Endothelial cell (in vitro differentiated cells): ENCODE measurements at regions not wholly inside any gene's neighbourhood (a gene's known extent, or its start where the extent isn't known, plus 50 kb on each side); places are given as distances from the start of the nearest gene placed in this dataset.

Experiments
- DNase-seq: peaks from one replicate; pipeline ENCODE4 v3.0.0; 2021; ENCODE audit warnings: low spot score
- H3K27ac Mint-ChIP-seq: one replicate; pipeline ENCODE4 v1.8.0; 2021; ENCODE audit warnings: mixed read lengths, inconsistent platforms; ENCODE audit not compliant: unreplicated experiment
- H3K27me3 Mint-ChIP-seq: one replicate; pipeline ENCODE4 v1.8.0; 2021; ENCODE audit warnings: mild to moderate bottlenecking, moderate library complexity, mixed read lengths, inconsistent platforms; ENCODE audit not compliant: unreplicated experiment
- H3K36me3 Mint-ChIP-seq: one replicate; pipeline ENCODE4 v1.8.0; 2021; ENCODE audit warnings: mild to moderate bottlenecking, low read depth, mixed read lengths, inconsistent platforms; ENCODE audit not compliant: unreplicated experiment
- H3K4me1 Mint-ChIP-seq: one replicate; pipeline ENCODE4 v1.8.0; 2021; ENCODE audit warnings: mild to moderate bottlenecking, mixed read lengths, inconsistent platforms; ENCODE audit not compliant: unreplicated experiment
- H3K4me3 Mint-ChIP-seq: one replicate; pipeline ENCODE4 v1.8.0; 2021; ENCODE audit warnings: mild to moderate bottlenecking, mixed read lengths, inconsistent platforms; ENCODE audit not compliant: unreplicated experiment
- H3K9me3 Mint-ChIP-seq: one replicate; pipeline ENCODE4 v1.8.0; 2021; ENCODE audit warnings: mixed read lengths, inconsistent platforms; ENCODE audit not compliant: unreplicated experiment
- TF ChIP-seq, protein P1 (sequence below): fragments of 200-600 bp; sonication (generic); IDR thresholded peaks from one replicate; pipeline ENCODE4 v1.5.0; 2021; ENCODE audit warnings: antibody characterized with exemption; ENCODE audit not compliant: unreplicated experiment

DNA sequence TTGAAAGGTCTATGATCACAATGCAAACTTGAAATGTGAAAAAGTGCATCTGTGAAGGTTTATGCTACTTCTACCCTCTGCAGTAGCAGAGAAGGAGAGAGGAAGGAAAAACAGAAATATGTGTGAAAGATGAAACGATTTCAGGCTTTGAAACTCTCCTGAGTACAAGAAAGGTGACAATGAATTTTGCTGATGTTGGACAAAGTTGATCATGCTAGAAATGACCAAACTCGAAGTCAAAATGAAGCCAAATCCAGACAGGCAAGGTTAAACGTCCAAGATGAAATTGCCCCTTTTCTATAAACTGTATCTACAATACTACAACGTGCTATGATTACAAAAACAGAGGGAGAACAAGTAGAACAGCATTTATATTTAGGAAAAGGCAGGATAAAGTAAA, 67.0 kb upstream of the C7orf33 start:
- TF ChIP-seq, protein P1, sequence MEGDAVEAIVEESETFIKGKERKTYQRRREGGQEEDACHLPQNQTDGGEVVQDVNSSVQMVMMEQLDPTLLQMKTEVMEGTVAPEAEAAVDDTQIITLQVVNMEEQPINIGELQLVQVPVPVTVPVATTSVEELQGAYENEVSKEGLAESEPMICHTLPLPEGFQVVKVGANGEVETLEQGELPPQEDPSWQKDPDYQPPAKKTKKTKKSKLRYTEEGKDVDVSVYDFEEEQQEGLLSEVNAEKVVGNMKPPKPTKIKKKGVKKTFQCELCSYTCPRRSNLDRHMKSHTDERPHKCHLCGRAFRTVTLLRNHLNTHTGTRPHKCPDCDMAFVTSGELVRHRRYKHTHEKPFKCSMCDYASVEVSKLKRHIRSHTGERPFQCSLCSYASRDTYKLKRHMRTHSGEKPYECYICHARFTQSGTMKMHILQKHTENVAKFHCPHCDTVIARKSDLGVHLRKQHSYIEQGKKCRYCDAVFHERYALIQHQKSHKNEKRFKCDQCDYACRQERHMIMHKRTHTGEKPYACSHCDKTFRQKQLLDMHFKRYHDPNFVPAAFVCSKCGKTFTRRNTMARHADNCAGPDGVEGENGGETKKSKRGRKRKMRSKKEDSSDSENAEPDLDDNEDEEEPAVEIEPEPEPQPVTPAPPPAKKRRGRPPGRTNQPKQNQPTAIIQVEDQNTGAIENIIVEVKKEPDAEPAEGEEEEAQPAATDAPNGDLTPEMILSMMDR, result no peak
- Mint-ChIP-seq H3K27ac (no peak overlapping the region), H3K9me3 (no peaks in the 10 kb centered on the region), H3K4me1 (peaks cover 9% of the 10 kb centered on the region), H3K4me3 (no peak overlapping the region), H3K36me3 (no peaks in the 10 kb centered on the region), H3K27me3 (peaks cover 3% of the 10 kb centered on the region)
- no peak for DNase-seq

DNA sequence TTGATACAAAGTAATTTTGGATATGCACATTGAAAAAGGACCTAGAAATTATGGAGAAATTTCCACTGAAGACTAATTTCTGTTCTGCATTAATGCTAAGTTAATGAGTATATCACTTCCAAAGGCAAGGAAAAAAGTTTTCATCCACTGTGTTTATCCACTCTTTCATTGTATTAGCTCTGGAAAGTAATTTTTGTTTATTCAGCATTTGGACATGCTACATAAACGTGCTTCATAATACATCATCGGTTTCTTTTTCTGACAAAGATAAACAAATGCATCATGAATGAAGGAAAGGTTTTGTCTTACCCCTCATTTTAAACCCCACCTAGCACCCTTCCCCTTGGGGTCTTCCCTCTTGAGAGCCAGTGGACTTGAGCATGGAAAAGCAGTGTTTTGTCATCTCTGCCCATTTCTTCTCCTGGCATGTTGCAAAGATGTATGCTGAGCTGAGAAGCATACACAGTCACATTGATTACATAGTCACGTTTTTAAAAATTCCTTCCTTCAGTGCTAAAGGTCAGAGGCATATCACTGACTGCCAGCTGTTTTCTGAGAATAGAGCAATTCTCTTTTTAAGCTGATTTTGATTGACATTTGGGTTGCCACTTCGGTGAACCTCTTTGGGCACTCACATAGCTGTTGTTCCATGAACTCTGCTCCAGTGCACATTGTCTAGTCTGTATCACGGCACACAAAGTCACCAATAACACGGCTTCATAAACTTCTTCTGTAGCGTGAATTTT, 65.9 kb upstream of the C7orf33 start:
- H3K27me3 Mint-ChIP-seq, result peaks cover 3% of the 10 kb centered on the region
- TF ChIP-seq, protein P1, result no peak
- no peak overlapping the region for H3K4me3 Mint-ChIP-seq
- H3K36me3 Mint-ChIP-seq, result no peaks in the 10 kb centered on the region
- no peak for DNase-seq
- no peak overlapping the region for H3K27ac Mint-ChIP-seq
- peaks cover 9% of the 10 kb centered on the region for H3K4me1 Mint-ChIP-seq
- no peaks in the 10 kb centered on the region for H3K9me3 Mint-ChIP-seq

GRCh38 chr7:148527717-148528168, 62.8 kb upstream of the C7orf33 start:
- peak; percentile 83 for DNase-seq
- Mint-ChIP-seq H3K27me3 (peaks cover 2% of the 10 kb centered on the region), H3K4me1 (no peaks in the 10 kb centered on the region), H3K4me3 (no peak overlapping the region), H3K9me3 (no peaks in the 10 kb centered on the region), H3K27ac (no peak overlapping the region), H3K36me3 (no peaks in the 10 kb centered on the region)
- TF ChIP-seq, protein P1, result peak; percentile 69

DNA sequence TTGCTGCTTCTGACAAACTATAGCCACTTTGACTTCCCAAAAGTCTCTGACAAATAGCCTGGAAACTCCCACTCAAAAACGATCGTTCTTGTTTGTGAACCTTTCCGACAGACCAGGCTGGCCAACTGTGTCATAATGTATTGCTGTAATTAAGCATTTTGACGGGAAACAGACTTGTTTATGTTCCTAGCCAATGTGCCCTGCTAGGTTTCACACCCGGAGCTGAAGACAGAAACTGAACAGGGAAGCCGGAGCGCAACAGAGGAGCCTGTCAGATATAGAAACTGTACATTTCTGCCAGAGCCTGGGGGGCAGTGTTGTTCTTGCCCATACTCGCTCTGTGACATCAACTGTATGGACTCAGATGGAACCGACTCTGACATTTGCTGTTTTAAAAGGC, 55.3 kb upstream of the C7orf33 start:
- TF ChIP-seq, protein P1, result no peak
- DNase-seq, result no peak
- Mint-ChIP-seq H3K27ac (no peak overlapping the region), H3K4me1 (no peaks in the 10 kb centered on the region), H3K9me3 (no peaks in the 10 kb centered on the region), H3K36me3 (no peaks in the 10 kb centered on the region), H3K27me3 (no peaks in the 10 kb centered on the region), H3K4me3 (no peak overlapping the region)

- TF ChIP-seq, protein P1, result no peak
- no peaks in the 10 kb centered on the region for H3K9me3 Mint-ChIP-seq
- DNase-seq, result no peak
- no peaks in the 10 kb centered on the region for H3K36me3 Mint-ChIP-seq
- no peaks in the 10 kb centered on the region for H3K27me3 Mint-ChIP-seq
- H3K4me3 Mint-ChIP-seq, result no peak overlapping the region
- no peak overlapping the region for H3K27ac Mint-ChIP-seq
- no peaks in the 10 kb centered on the region for H3K4me1 Mint-ChIP-seq
Observed at GRCh38 chr7:148537435-148537834, 53.1 kb upstream of the C7orf33 start.
